A549 (cell line): ENCODE measurements at regions not wholly inside any gene's neighbourhood (a gene's known extent, or its start where the extent isn't known, plus 50 kb on each side); places are given as distances from the start of the nearest gene placed in this dataset.
A peak's percentile ranks its signal among the peaks of the same experiment; 100 is the strongest.

Experiments
- ATAC-seq, 2 experiments: fragments of 200-7000 bp in 1 of 2; fragments of >200 bp in 1 of 2; cut with Nextera tagmentation in 1 of 2; cut with Tn5 transposase in 1 of 2; 3 replicates each; pipeline versions ENCODE4 v1.8.0 to v1.9.1; 2018 to 2020; ENCODE audit warnings: mild to moderate bottlenecking in 1 of 2, moderate library complexity in 1 of 2
- CTCF ChIA-PET: fragments of 300-600 bp; sonication (Branson Sonifier 250); formaldehyde crosslinking; extraction: SDS; loops from one replicate; lab custom pipeline; 2021; ENCODE audit warnings: antibody characterized with exemption, inconsistent platforms; lab: Yijun Ruan, JAX
- POLR2A ChIA-PET: fragments of 350-600 bp; formaldehyde crosslinking; extraction: SDS; loops from one replicate; lab custom pipeline; 2021; ENCODE audit warnings: antibody characterized with exemption, inconsistent platforms; lab: Yijun Ruan, JAX
- DNase-seq, 2 experiments: peaks; one replicate each; pipeline versions ENCODE4 v3.0.0 to v3.0.0-alpha.2; 2011 to 2016; ENCODE audit warnings: low read depth in 1 of 2, low spot score in 1 of 2
- FAIRE-seq: peaks from 2 replicates; lab custom pipeline; 2011; peaks lifted over from hg19 to GRCh38; lab: Jason Lieb, UNC
- H3K27ac ChIP-seq, 2 experiments: fragments of >200 bp; sonication (Bioruptor Twin); formaldehyde crosslinking; 3 replicates each; pipeline ENCODE4 v1.5.1; 2016 to 2017
- H3K4me1 ChIP-seq: fragments of >200 bp; sonication (Bioruptor Twin); formaldehyde crosslinking; 3 replicates; pipeline ENCODE4 v1.6.1; 2016
- H3K4me2 ChIP-seq: fragments of >200 bp; sonication (Bioruptor Twin); formaldehyde crosslinking; 3 replicates; pipeline ENCODE4 v1.6.1; 2016
- H3K4me3 ChIP-seq: fragments of >200 bp; sonication (Bioruptor Twin); formaldehyde crosslinking; 3 replicates; pipeline ENCODE4 v1.5.1; 2016
- H3K9me3 ChIP-seq: fragments of >200 bp; sonication (Bioruptor Twin); formaldehyde crosslinking; 3 replicates; pipeline ENCODE4 v1.6.1; 2016
- CBX8 ChIP-seq: fragments of 200-600 bp; sonication (generic); IDR thresholded peaks from 2 replicates; pipeline ENCODE4 v1.6.1; 2016
- CHD4 ChIP-seq: fragments of 200-600 bp; sonication (generic); IDR thresholded peaks from 2 replicates; pipeline ENCODE4 v1.6.1; 2016; ENCODE audit warnings: antibody characterized with exemption, mild to moderate bottlenecking, borderline replicate concordance
- CTCF ChIP-seq: fragments of >200 bp; sonication (Bioruptor Twin); formaldehyde crosslinking; IDR thresholded peaks from 3 replicates; pipeline ENCODE4 v1.5.1; 2016
- EHF ChIP-seq: fragments of 250-450 bp; sonication (Bioruptor Pico); IDR thresholded peaks from 2 replicates; pipeline ENCODE4 v1.5.0; 2020; ENCODE audit warnings: mild to moderate bottlenecking
- ELK1 ChIP-seq: fragments of 150-350 bp; IDR thresholded peaks from 2 replicates; pipeline ENCODE4 v1.6.1; 2014; ENCODE audit warnings: low read depth, mild to moderate bottlenecking, low read length
- EP300 ChIP-seq, 2 experiments: fragments of >200 bp; sonication (Bioruptor Twin); formaldehyde crosslinking; IDR thresholded peaks; 2 replicates in 1 of 2; 3 replicates in 1 of 2; pipeline ENCODE4 v1.6.1; 2016 to 2017
- HDAC2 ChIP-seq: fragments of 200-600 bp; sonication (generic); IDR thresholded peaks from 2 replicates; pipeline ENCODE4 v1.6.1; 2016
- HMGXB4 ChIP-seq: fragments of 250-450 bp; sonication (Bioruptor Pico); IDR thresholded peaks from 2 replicates; pipeline ENCODE4 v1.5.0; 2021; ENCODE audit warnings: mild to moderate bottlenecking, moderate library complexity, borderline replicate concordance
- HOXB5 ChIP-seq: fragments of 250-450 bp; sonication (Bioruptor Pico); IDR thresholded peaks from 2 replicates; pipeline ENCODE4 v1.5.0; 2020; ENCODE audit warnings: mild to moderate bottlenecking, moderate library complexity
- MAFK ChIP-seq: fragments of 450-650 bp; IDR thresholded peaks from 2 replicates; pipeline ENCODE4 v1.6.1; 2014; ENCODE audit not compliant: partially characterized antibody
- NFE2L2 ChIP-seq: fragments of 150-350 bp; conservative IDR thresholded peaks from 2 replicates; pipeline ENCODE4 v1.6.1; 2014; ENCODE audit warnings: low read length
- PHF8 ChIP-seq: fragments of 200-600 bp; sonication (generic); IDR thresholded peaks from 2 replicates; pipeline ENCODE4 v1.6.1; 2016; ENCODE audit warnings: low read depth, mild to moderate bottlenecking, antibody characterized with exemption, moderate library complexity, borderline replicate concordance
- RAD21 ChIP-seq, 2 experiments: fragments of >200 bp in 1 of 2; sonication (Bioruptor Twin) in 1 of 2; formaldehyde crosslinking in 1 of 2; IDR thresholded peaks in 1 of 2; conservative IDR thresholded peaks in 1 of 2; 2 replicates in 1 of 2; 3 replicates in 1 of 2; pipeline ENCODE4 v1.6.1; 2012 to 2018; ENCODE audit warnings: inconsistent platforms in 1 of 2
- SREBF2 ChIP-seq: fragments of 450-650 bp; IDR thresholded peaks from 2 replicates; pipeline ENCODE4 v1.6.1; 2014; ENCODE audit warnings: mild to moderate bottlenecking, moderate library complexity
- TFCP2L1 ChIP-seq: fragments of 250-450 bp; sonication (Bioruptor Pico); IDR thresholded peaks from 2 replicates; pipeline ENCODE4 v1.5.0; 2021; ENCODE audit warnings: mild to moderate bottlenecking
- USF2 ChIP-seq: fragments of 450-650 bp; IDR thresholded peaks from 2 replicates; pipeline ENCODE4 v1.6.1; 2014; ENCODE audit warnings: antibody characterized with exemption
- ZFP36 ChIP-seq: fragments of 450-650 bp; IDR thresholded peaks from 2 replicates; pipeline ENCODE4 v1.6.1; 2014; ENCODE audit warnings: borderline replicate concordance; ENCODE audit not compliant: partially characterized antibody
- ZSCAN20 ChIP-seq: fragments of 250-450 bp; sonication (Bioruptor Pico); IDR thresholded peaks from 2 replicates; pipeline ENCODE4 v1.8.0; 2022; ENCODE audit warnings: mild to moderate bottlenecking, moderate library complexity
- WGBS: methylation state at CpG from one replicate; pipeline ENCODE4 v1.1.6; 2017; ENCODE audit errors: missing lambda C conversion rate; 5-methylcytosine and 5-hydroxymethylcytosine counted together
- TF ChIP-seq, protein P1 (sequence below): IDR thresholded peaks from 2 replicates; pipeline ENCODE4 v1.6.1; 2012

DNA sequence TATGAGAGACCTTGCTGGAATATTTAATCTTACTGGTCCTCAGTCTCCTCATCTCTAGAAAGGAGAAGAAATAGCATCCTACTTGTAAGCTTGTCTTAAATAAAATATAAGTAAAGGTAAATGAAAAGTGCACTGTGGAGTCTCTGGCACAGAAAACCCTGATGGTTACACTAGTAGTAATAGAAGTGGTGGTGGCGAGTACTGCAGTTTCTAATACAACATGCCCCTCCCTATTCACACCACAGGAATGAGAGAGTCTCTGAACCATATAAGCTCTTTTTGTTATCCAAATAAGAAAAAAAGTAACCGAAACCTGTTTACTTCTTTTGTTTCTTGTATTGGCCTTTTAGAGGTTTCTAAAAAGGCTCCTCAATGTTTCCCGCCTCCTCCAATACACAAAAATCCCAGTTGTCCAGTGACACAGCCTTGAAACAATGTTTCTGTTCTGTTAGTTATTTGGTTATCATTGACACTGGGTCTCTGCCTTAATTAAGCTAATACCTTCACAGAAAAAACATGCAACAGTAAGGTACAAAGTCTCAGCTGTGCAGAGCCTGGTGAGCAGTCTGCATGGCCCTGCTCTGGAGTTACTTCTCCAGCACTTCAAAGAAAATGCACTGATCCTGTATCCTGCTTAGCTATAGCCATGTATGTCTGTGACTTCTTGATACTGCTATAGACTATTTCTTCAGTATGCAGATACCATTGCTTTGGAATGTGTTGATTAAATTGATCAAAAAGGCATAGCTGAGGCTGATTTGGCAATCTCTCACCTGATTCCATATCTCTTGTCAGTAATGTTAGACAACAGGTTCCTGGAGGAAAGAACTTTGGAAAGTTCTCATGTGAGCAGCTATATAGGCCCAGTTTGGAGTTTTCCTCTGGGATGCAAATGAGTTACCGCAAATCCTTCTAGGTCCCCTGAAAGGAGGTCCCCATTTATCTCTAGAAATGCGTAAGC is 315.6 kb upstream of the IL12A start:
- no peaks in the 10 kb centered on the region for H3K9me3 ChIP-seq
- H3K4me1 ChIP-seq, result peaks cover 20% of the 10 kb centered on the region
- FAIRE-seq (no peak), DNase-seq (peak; percentile 16 to 18), ATAC-seq (peak; percentile 75 to 82; a peak in 5 of 6 replicates)
- H3K4me2 ChIP-seq, result no peak overlapping the region
- H3K27ac ChIP-seq, result no peak overlapping the region
- CTCF ChIA-PET, result interaction anchor here (0.9 to 1.3 kb wide), 5 partner anchors 12 to 103 kb away, joined by 3 read pairs; no protein-coding TSS in a partner anchor
- POLR2A ChIA-PET, result no interaction called here
- no peak overlapping the region for H3K4me3 ChIP-seq
- TF ChIP-seq SREBF2, result no peak
- 86% methylated on average over 5 of the region's 5 CpGs for WGBS

DNA sequence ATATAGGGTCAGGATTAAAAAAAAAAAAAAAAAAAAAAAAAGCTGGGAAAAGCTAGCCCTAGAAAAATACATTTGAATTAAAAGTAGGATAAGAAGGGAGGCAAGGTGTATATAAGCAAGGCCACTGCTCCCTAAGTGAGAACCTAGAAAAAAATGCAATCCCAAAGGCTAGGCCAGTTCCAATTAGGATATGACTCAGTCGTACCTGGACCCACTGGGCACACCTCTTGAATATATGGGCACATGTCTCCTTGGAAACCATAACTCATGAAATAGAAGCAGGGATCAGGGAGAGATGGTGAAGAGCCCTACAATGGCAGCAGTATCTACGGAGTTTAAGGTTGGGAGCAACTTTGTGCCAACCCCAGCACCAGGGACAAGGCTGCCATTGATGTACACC is 314.1 kb upstream of the IL12A start:
- Histone ChIP-seq H3K4me3 (no peak overlapping the region), H3K4me1 (peaks cover 7% of the 10 kb centered on the region), H3K27ac (no peak overlapping the region), H3K9me3 (no peaks in the 10 kb centered on the region), H3K4me2 (no peak overlapping the region)
- no peak for ATAC-seq
- FAIRE-seq, result no peak
- no peak for DNase-seq
- CTCF ChIA-PET, result no interaction called here
- POLR2A ChIA-PET, result no interaction called here
- WGBS, result 74% methylated on average over 2 of the region's 2 CpGs
- TF ChIP-seq TFCP2L1 (CRISPR knock-in tag) (no peak), ZSCAN20 (no peak), ZFP36 (no peak), MAFK (no peak), HMGXB4 (no peak), HOXB5 (no peak), RAD21 (conservative IDR thresholded peaks at IDR 0.05 in 1 of 2, IDR thresholded peaks at IDR 0.05 in 1 of 2) (no peak), EP300 (IDR thresholded peaks at IDR 0.05) (no peak), HDAC2 (no peak), USF2 (no peak), CHD4 (no peak), CTCF (no peak), PHF8 (no peak), CBX8 (no peak), NFE2L2 (no peak), ELK1 (no peak), EHF (CRISPR knock-in tag) (no peak)
- TF ChIP-seq, protein P1, sequence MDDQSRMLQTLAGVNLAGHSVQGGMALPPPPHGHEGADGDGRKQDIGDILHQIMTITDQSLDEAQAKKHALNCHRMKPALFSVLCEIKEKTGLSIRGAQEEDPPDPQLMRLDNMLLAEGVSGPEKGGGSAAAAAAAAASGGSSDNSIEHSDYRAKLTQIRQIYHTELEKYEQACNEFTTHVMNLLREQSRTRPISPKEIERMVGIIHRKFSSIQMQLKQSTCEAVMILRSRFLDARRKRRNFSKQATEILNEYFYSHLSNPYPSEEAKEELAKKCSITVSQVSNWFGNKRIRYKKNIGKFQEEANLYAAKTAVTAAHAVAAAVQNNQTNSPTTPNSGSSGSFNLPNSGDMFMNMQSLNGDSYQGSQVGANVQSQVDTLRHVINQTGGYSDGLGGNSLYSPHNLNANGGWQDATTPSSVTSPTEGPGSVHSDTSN, result no peak
